ENCODE measurements at regions not wholly inside any gene's neighbourhood (a gene's known extent, or its start where the extent isn't known, plus 50 kb on each side); places are given as distances from the start of the nearest gene placed in this dataset.

- no peak for TF ChIP-seq CTCF (IDR thresholded peaks at IDR 0.05)
- TF ChIP-seq SIN3A (IDR thresholded peaks at IDR 0.05; ENCODE audit: borderline replicate concordance, insufficient read depth, low read depth, low read length), result no peak
- no peak for TF ChIP-seq REST (IDR thresholded peaks at IDR 0.05; ENCODE audit: insufficient read depth in 1 of 2, low read depth in 2 of 2, low read length in 1 of 2)
- no peak for TF ChIP-seq POLR2AphosphoS5 (IDR thresholded peaks at IDR 0.05; ENCODE audit: low read depth, low read length)
- no peak for TF ChIP-seq TCF7L2 (IDR thresholded peaks at IDR 0.05; ENCODE audit: low read depth, low read length)
Observed at GRCh38 chr2:146158072-146158674, 1638.3 kb upstream of the ZEB2 start.
